ENCODE measurements at regions not wholly inside any gene's neighbourhood (a gene's known extent, or its start where the extent isn't known, plus 50 kb on each side); places are given as distances from the start of the nearest gene placed in this dataset.

GRCh38 chr3:113124256-113124830, 87.0 kb upstream of the BOC start:
- H3K9me3 ChIP-seq, result no peaks in the 10 kb centered on the region
- H3K4me1 ChIP-seq, result no peaks in the 10 kb centered on the region
- TF ChIP-seq, protein P1, sequence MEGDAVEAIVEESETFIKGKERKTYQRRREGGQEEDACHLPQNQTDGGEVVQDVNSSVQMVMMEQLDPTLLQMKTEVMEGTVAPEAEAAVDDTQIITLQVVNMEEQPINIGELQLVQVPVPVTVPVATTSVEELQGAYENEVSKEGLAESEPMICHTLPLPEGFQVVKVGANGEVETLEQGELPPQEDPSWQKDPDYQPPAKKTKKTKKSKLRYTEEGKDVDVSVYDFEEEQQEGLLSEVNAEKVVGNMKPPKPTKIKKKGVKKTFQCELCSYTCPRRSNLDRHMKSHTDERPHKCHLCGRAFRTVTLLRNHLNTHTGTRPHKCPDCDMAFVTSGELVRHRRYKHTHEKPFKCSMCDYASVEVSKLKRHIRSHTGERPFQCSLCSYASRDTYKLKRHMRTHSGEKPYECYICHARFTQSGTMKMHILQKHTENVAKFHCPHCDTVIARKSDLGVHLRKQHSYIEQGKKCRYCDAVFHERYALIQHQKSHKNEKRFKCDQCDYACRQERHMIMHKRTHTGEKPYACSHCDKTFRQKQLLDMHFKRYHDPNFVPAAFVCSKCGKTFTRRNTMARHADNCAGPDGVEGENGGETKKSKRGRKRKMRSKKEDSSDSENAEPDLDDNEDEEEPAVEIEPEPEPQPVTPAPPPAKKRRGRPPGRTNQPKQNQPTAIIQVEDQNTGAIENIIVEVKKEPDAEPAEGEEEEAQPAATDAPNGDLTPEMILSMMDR (IDR thresholded peaks at IDR 0.05), result no peak
- ATAC-seq (no peak), DNase-seq (no peak)
- H3K4me3 ChIP-seq, result no peak overlapping the region
- intact Hi-C loops (cut with DNase I), result no loop called here
- no peaks in the 10 kb centered on the region for H3K27me3 ChIP-seq (ENCODE audit: insufficient read depth in 3 of 3, low read length in 2 of 3)
- H3K27ac ChIP-seq, result no peak overlapping the region
- no peaks in the 10 kb centered on the region for H3K36me3 ChIP-seq (ENCODE audit: insufficient read depth in 1 of 2, low read depth in 1 of 2)
- WGBS, 3 donors, result 91 to 98% (median 95%) methylated on average over 13 of the region's 13 CpGs

DNA sequence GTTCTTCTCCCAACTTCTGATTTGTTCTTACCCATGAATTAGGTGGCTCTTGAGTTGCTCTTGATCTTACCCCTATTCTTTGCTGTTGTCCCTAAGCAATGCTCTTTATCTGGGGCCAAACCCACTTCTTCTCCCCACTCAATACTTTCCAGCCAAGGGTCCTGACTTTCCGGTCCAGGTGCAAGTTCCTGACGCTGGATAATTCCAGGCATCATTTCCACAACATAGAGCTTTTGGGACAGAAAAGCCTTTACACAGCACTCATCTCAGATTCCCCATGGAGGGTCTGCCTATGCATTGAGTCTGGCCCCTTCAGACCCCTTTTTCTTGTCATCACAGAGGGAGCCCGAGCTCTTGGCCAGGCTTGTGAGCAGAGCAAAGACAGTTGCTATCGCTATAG, 85.4 kb upstream of the BOC start:
- Histone ChIP-seq H3K27me3 (ENCODE audit: insufficient read depth in 3 of 3, low read length in 2 of 3) (no peaks in the 10 kb centered on the region), H3K27ac (no peak overlapping the region), H3K9me3 (no peaks in the 10 kb centered on the region), H3K4me1 (no peaks in the 10 kb centered on the region), H3K4me3 (no peak overlapping the region), H3K36me3 (ENCODE audit: insufficient read depth in 1 of 2, low read depth in 1 of 2) (no peaks in the 10 kb centered on the region)
- no peak for DNase-seq
- intact Hi-C loops (cut with DNase I), result no loop called here
- TF ChIP-seq, protein P1 (IDR thresholded peaks at IDR 0.05), result no peak
- 83 to 93% (median 92%) methylated on average over 4 of the region's 4 CpGs for WGBS, 3 donors
- ATAC-seq, result no peak

DNA sequence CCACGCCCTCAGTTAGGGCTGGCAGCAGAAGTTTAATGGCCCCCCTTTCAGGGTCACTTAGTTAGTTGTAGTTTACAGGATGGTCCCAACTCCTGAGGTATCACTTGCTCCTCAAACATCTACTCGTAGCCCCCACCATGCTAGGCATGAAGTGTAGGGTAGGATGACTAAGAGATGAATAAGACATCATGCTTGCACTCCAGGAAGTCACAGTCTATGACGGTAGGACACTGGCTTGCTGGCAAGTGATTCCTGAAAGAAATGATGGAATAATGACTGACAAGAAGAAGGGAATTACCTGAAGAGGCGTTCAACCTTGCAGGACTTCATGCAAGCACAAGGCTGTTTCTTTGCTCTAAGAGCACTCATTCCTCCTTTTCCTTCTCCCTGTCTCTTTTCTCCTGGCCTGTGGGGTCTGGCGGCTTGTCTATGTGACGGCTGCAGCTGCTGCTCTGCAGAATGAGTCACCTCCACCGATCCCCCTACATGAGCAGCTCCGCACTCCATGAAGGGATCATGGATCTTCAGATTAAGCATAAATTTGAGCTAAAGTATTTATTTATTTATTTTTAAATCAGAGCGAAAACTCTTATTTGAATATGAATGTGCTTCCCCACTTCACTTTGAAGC, 82.9 kb upstream of the BOC start:
- Histone ChIP-seq H3K9me3 (no peaks in the 10 kb centered on the region), H3K36me3 (ENCODE audit: insufficient read depth in 1 of 2, low read depth in 1 of 2) (no peaks in the 10 kb centered on the region), H3K4me1 (no peaks in the 10 kb centered on the region), H3K27me3 (ENCODE audit: insufficient read depth in 3 of 3, low read length in 2 of 3) (no peaks in the 10 kb centered on the region), H3K4me3 (no peak overlapping the region), H3K27ac (no peak overlapping the region)
- DNase-seq (no peak), ATAC-seq (no peak)
- WGBS, 3 donors, result 69 to 77% (median 75%) methylated on average over 9 of the region's 9 CpGs
- TF ChIP-seq, protein P1 (IDR thresholded peaks at IDR 0.05), result no peak
- intact Hi-C loops (cut with DNase I), result no loop called here

GRCh38 chr3:113129168-113129567, 82.2 kb upstream of the BOC start:
- intact Hi-C loops (cut with DNase I), result no loop called here
- H3K4me3 ChIP-seq, result no peak overlapping the region
- WGBS, 3 donors, result 86 to 92% (median 86%) methylated on average over 5 of the region's 5 CpGs
- no peaks in the 10 kb centered on the region for H3K9me3 ChIP-seq
- H3K27me3 ChIP-seq (ENCODE audit: insufficient read depth in 3 of 3, low read length in 2 of 3), result no peaks in the 10 kb centered on the region
- no peaks in the 10 kb centered on the region for H3K36me3 ChIP-seq (ENCODE audit: insufficient read depth in 1 of 2, low read depth in 1 of 2)
- no peak for DNase-seq
- no peak overlapping the region for H3K27ac ChIP-seq
- no peaks in the 10 kb centered on the region for H3K4me1 ChIP-seq
- no peak for ATAC-seq
- TF ChIP-seq, protein P1 (IDR thresholded peaks at IDR 0.05), result no peak

DNA sequence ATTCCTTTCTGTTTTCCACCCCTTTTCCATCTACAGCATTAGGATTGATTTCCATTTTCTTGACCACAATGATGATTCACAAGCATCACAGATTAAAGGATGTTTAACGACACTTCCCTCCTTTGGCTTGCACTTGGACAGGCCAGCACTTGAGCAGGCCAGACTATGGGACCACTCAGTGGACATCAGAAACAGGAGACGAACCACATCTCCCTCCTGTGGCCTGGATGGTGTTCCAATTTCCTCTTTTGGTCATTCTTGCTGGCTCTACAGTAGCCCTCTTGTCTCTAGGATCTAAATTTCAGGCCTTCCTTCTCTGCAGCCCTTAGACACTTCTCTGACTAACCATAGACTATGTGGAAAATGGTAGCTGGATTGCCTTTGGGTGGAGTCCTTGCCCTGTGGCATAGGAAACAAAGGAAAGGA, 78.8 kb upstream of the BOC start:
- no peaks in the 10 kb centered on the region for H3K4me1 ChIP-seq
- intact Hi-C loops (cut with DNase I), result loop anchor here (5.0 kb wide), 2 partner anchors 80 to 155 kb away; no protein-coding TSS in a partner anchor
- 75 to 82% (median 76%) methylated on average over 2 of the region's 2 CpGs for WGBS, 3 donors
- H3K9me3 ChIP-seq, result no peaks in the 10 kb centered on the region
- no peaks in the 10 kb centered on the region for H3K36me3 ChIP-seq (ENCODE audit: insufficient read depth in 1 of 2, low read depth in 1 of 2)
- ATAC-seq (no peak), DNase-seq (no peak)
- no peak overlapping the region for H3K4me3 ChIP-seq
- H3K27me3 ChIP-seq (ENCODE audit: insufficient read depth in 3 of 3, low read length in 2 of 3), result no peaks in the 10 kb centered on the region
- no peak overlapping the region for H3K27ac ChIP-seq
- TF ChIP-seq, protein P1 (IDR thresholded peaks at IDR 0.05), result no peak
